ENCODE measurements at regions not wholly inside any gene's neighbourhood (a gene's known extent, or its start where the extent isn't known, plus 50 kb on each side); places are given as distances from the start of the nearest gene placed in this dataset.

GRCh38 chr10:59513558-59513957, 151.2 kb upstream of the FAM13C start:
- no peak overlapping the region for H3K27ac ChIP-seq
- H3K36me3 ChIP-seq, result no peaks in the 10 kb centered on the region
- no peak for DNase-seq (ENCODE audit: extremely low spot score in 2 of 2)
- no peaks in the 10 kb centered on the region for H3K4me1 ChIP-seq
- no peaks in the 10 kb centered on the region for H3K27me3 ChIP-seq
- no peak overlapping the region for H3K4me3 ChIP-seq
- intact Hi-C loops (cut with DNase I), result no loop called here
- H3K9me3 ChIP-seq, result no peaks in the 10 kb centered on the region
- TF ChIP-seq POLR2AphosphoS5 (IDR thresholded peaks at IDR 0.05; ENCODE audit: insufficient read depth in 1 of 2, low read depth in 1 of 2) (no peak), POLR2A (IDR thresholded peaks at IDR 0.05) (no peak), CTCF (IDR thresholded peaks at IDR 0.05) (no peak)

GRCh38 chr10:59512951-59513350, 150.6 kb upstream of the FAM13C start:
- DNase-seq (ENCODE audit: extremely low spot score in 2 of 2), result no peak
- no peaks in the 10 kb centered on the region for H3K4me1 ChIP-seq
- TF ChIP-seq POLR2A (IDR thresholded peaks at IDR 0.05), result no peak
- no peak for TF ChIP-seq POLR2AphosphoS5 (IDR thresholded peaks at IDR 0.05; ENCODE audit: insufficient read depth in 1 of 2, low read depth in 1 of 2)
- TF ChIP-seq CTCF (IDR thresholded peaks at IDR 0.05), result no peak
- no peak overlapping the region for H3K27ac ChIP-seq
- intact Hi-C loops (cut with DNase I), result no loop called here
- H3K27me3 ChIP-seq, result no peaks in the 10 kb centered on the region
- H3K36me3 ChIP-seq, result no peaks in the 10 kb centered on the region
- H3K4me3 ChIP-seq, result no peak overlapping the region
- H3K9me3 ChIP-seq, result no peaks in the 10 kb centered on the region

DNA sequence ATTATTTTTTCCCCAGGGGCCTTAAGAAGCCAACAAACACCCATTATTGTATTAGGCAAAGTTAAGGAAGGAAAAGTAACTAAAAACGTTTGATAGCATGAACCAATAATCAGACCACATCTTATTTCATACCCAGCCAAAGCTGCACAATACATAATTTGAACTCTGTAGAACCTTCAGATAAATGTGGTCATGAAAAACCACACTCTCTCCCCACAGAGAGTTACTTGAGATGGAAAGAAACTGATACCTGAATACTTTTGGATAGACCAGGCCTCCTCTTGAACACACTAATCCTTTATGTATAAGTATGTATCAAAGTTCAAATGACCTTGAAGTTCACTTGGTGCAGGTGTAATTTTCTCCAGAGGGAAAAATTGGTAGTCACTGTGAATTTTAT, 146.6 kb upstream of the FAM13C start:
- H3K27ac ChIP-seq, result no peak overlapping the region

GRCh38 chr10:59508296-59508695, 145.9 kb upstream of the FAM13C start:
- Histone ChIP-seq H3K36me3 (no peaks in the 10 kb centered on the region), H3K27me3 (no peaks in the 10 kb centered on the region), H3K9me3 (no peaks in the 10 kb centered on the region), H3K4me3 (no peak overlapping the region), H3K27ac (no peak overlapping the region), H3K4me1 (no peaks in the 10 kb centered on the region)
- TF ChIP-seq POLR2AphosphoS5 (IDR thresholded peaks at IDR 0.05; ENCODE audit: insufficient read depth in 1 of 2, low read depth in 1 of 2) (no peak), CTCF (IDR thresholded peaks at IDR 0.05) (no peak), POLR2A (IDR thresholded peaks at IDR 0.05) (no peak)
- DNase-seq (ENCODE audit: extremely low spot score in 2 of 2), result no peak
- intact Hi-C loops (cut with DNase I), result no loop called here

More for the DNA sequence above, 146.6 kb upstream of the FAM13C start:
- H3K4me1 ChIP-seq, result no peaks in the 10 kb centered on the region
- no peak overlapping the region for H3K4me3 ChIP-seq
- H3K9me3 ChIP-seq, result no peaks in the 10 kb centered on the region
- H3K36me3 ChIP-seq, result no peaks in the 10 kb centered on the region
- intact Hi-C loops (cut with DNase I), result no loop called here
- DNase-seq (ENCODE audit: extremely low spot score in 2 of 2), result no peak
- TF ChIP-seq CTCF (IDR thresholded peaks at IDR 0.05), result no peak
- no peak for TF ChIP-seq POLR2A (IDR thresholded peaks at IDR 0.05)
- no peak for TF ChIP-seq POLR2AphosphoS5 (IDR thresholded peaks at IDR 0.05; ENCODE audit: insufficient read depth in 1 of 2, low read depth in 1 of 2)
- H3K27me3 ChIP-seq, result no peaks in the 10 kb centered on the region

GRCh38 chr10:59505926-59506325, 143.6 kb upstream of the FAM13C start:
- H3K4me1 ChIP-seq, result no peaks in the 10 kb centered on the region
- no peaks in the 10 kb centered on the region for H3K27me3 ChIP-seq

More at GRCh38 chr10:59505926-59506325, 143.6 kb upstream of the FAM13C start:
- no peaks in the 10 kb centered on the region for H3K36me3 ChIP-seq
- no peak for DNase-seq (ENCODE audit: extremely low spot score in 2 of 2)
- H3K4me3 ChIP-seq, result no peak overlapping the region
- no peaks in the 10 kb centered on the region for H3K9me3 ChIP-seq
- no peak overlapping the region for H3K27ac ChIP-seq
- intact Hi-C loops (cut with DNase I), result no loop called here
- TF ChIP-seq POLR2A (IDR thresholded peaks at IDR 0.05) (no peak), POLR2AphosphoS5 (IDR thresholded peaks at IDR 0.05; ENCODE audit: insufficient read depth in 1 of 2, low read depth in 1 of 2) (no peak), CTCF (IDR thresholded peaks at IDR 0.05) (no peak)

Measured in vagina (tissue), 2 donors.